Lung (tissue), 11 donors: ENCODE measurements at regions not wholly inside any gene's neighbourhood (a gene's known extent, or its start where the extent isn't known, plus 50 kb on each side); places are given as distances from the start of the nearest gene placed in this dataset.
A peak's percentile ranks its signal among the peaks of the same experiment; 100 is the strongest.

Source experiments
- ATAC-seq: fragments of 200-7000 bp; cut with Tn5 transposase; one replicate; pipeline ENCODE4 v1.9.1; 2020; ENCODE audit warnings: moderate number of reproducible peaks; ENCODE audit not compliant: insufficient read depth, low FRiP score
- DNase-seq, 3 donors: peaks; one replicate each; pipeline ENCODE4 v3.0.0-alpha.2; 2013 to 2017
- H3K27ac ChIP-seq, 2 donors: one replicate each; pipeline ENCODE4 v1.5.1; 2013; ENCODE audit warnings: mild to moderate bottlenecking in 2 of 2, moderate library complexity in 2 of 2, control low read depth in 1 of 2, inconsistent platforms in 1 of 2, low read depth in 1 of 2, low read length in 1 of 2
- H3K27me3 ChIP-seq, 3 donors: one replicate each; pipeline ENCODE4 v1.5.1; 2013; ENCODE audit warnings: low read length in 2 of 3; ENCODE audit not compliant: control insufficient read depth in 3 of 3, insufficient read depth in 3 of 3
- H3K36me3 ChIP-seq, 4 donors: one replicate each; pipeline ENCODE4 v1.5.1; 2013; ENCODE audit warnings: low read length in 4 of 4, mild to moderate bottlenecking in 1 of 4, moderate library complexity in 1 of 4; ENCODE audit not compliant: control insufficient read depth in 4 of 4, insufficient read depth in 4 of 4
- H3K4me1 ChIP-seq, 5 donors: one replicate each; pipeline ENCODE4 v1.5.1; 2013; ENCODE audit warnings: low read length in 5 of 5, mild to moderate bottlenecking in 2 of 5, moderate library complexity in 1 of 5; ENCODE audit not compliant: control insufficient read depth in 5 of 5, insufficient read depth in 5 of 5
- H3K4me3 ChIP-seq: one replicate; pipeline ENCODE4 v1.5.1; 2013; ENCODE audit warnings: mild to moderate bottlenecking, control low read depth, moderate library complexity
- H3K9ac ChIP-seq, 2 donors: one replicate each; pipeline ENCODE4 v1.5.1; 2013; ENCODE audit warnings: low read length in 2 of 2, control low read depth in 1 of 2; ENCODE audit not compliant: insufficient read depth in 1 of 2
- H3K9me3 ChIP-seq, 4 donors: one replicate each; pipeline ENCODE4 v1.5.1; 2013; ENCODE audit warnings: low read length in 3 of 4, mild to moderate bottlenecking in 1 of 4, moderate library complexity in 1 of 4; ENCODE audit not compliant: control insufficient read depth in 4 of 4, insufficient read depth in 3 of 4
- CTCF ChIP-seq: IDR thresholded peaks from 2 replicates; pipeline ENCODE4 v1.5.1; 2012; ENCODE audit warnings: mild to moderate bottlenecking; ENCODE audit errors: control extremely low read depth, extremely low read depth
- WGBS, 2 donors: extraction: QIAGEN DNeasy Blood & Tissue Kit; methylation state at CpG; one replicate each; pipeline ENCODE4 v1.1.7; 2013; 5-methylcytosine and 5-hydroxymethylcytosine counted together
- donor health status: control.
- donor health status: control.
- donor health status: Bipolar disorder and iron deficiency.
- donor health status: healthy.
- donor health status: DM: yes; HTN: yes; CAD: no.

GRCh38 chr7:24401628-24402593 is 117.9 kb downstream of the NPY start:
- WGBS, 2 donors: 51 to 54% methylated on average over 13 to 14 of the region's 15 CpGs
- TF ChIP-seq CTCF: peak; percentile 25
- no peak overlapping the region for H3K4me3 ChIP-seq
- no peak overlapping the region for H3K9ac ChIP-seq
- H3K27me3 ChIP-seq: no peaks in the 10 kb centered on the region
- H3K36me3 ChIP-seq: no peaks in the 10 kb centered on the region
- DNase-seq (peak in 2 of 3 donors; percentile 21 to 38), ATAC-seq (no peak)
- no peaks in the 10 kb centered on the region for H3K4me1 ChIP-seq
- H3K9me3 ChIP-seq: no peaks in the 10 kb centered on the region
- no peak overlapping the region for H3K27ac ChIP-seq

DNA sequence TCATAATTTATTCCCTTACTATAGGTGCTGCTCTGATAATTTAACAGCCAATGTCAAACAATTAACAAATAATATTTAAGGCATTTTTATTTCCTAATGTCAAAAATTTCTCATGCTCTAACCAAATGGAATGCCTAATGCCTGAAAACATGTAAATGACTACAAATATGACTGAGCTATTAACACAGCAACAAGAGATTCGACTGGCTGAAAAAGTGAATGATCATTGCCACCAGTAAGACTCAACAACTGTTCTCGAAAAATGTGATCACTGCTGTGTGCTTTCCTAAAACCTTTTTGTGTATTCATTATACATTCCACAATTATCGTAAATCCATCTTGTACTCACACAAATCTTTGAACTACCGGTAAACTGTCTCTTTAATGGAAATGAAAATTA is 118.7 kb downstream of the NPY start:
- ATAC-seq (no peak), DNase-seq (no peak)
- Histone ChIP-seq H3K4me3 (no peak overlapping the region), H3K9me3 (no peaks in the 10 kb centered on the region), H3K36me3 (no peaks in the 10 kb centered on the region), H3K27me3 (no peaks in the 10 kb centered on the region), H3K4me1 (no peaks in the 10 kb centered on the region), H3K9ac (no peak overlapping the region), H3K27ac (no peak overlapping the region)
- WGBS, 2 donors: 85 to 90% methylated on average over 4 of the region's 4 CpGs
- TF ChIP-seq CTCF: no peak

DNA sequence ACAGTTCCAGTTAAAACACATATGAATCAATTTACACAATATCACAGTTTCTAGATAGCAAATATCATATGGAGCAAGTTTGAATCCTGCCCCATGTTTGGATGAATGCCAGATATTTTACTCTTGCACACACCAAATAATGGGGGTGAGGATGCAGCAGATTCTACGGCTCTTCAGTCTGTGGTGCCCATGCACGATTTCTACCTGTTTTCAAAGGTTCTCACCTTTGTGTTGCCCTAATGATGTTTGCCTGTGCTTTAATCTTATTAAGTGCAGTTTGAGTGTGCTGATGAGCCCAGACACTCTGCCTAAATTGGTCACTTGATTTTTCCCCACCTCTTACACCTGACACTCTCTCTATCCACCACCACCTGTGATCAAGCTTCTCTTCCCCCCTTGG is 119.6 kb downstream of the NPY start:
- no peak for ATAC-seq
- no peaks in the 10 kb centered on the region for H3K27me3 ChIP-seq
- no peak overlapping the region for H3K9ac ChIP-seq
- no peak for TF ChIP-seq CTCF
- H3K36me3 ChIP-seq: no peaks in the 10 kb centered on the region
- H3K4me3 ChIP-seq: no peak overlapping the region
- no peak overlapping the region for H3K27ac ChIP-seq
- DNase-seq: no peak
- H3K4me1 ChIP-seq: no peaks in the 10 kb centered on the region
- H3K9me3 ChIP-seq: no peaks in the 10 kb centered on the region
- 75 to 89% methylated on average over 2 of the region's 2 CpGs for WGBS, 2 donors
